Body of pancreas (tissue), 4 donors: ENCODE measurements at regions not wholly inside any gene's neighbourhood (a gene's known extent, or its start where the extent isn't known, plus 50 kb on each side); places are given as distances from the start of the nearest gene placed in this dataset.

Experiments
- POLR2A ChIP-seq, 3 donors: fragments of 450-650 bp; IDR thresholded peaks; one replicate each; pipeline ENCODE4 v1.6.1; 2016; ENCODE audit warnings: antibody characterized with exemption in 3 of 3, mild to moderate bottlenecking in 2 of 3
- TF ChIP-seq, protein P1 (sequence below), 7 experiments: fragments of 450-650 bp in 4 of 7; fragments of 200-600 bp in 3 of 7; sonication (generic) in 3 of 7; IDR thresholded peaks; one replicate each; pipeline ENCODE4 v1.5.1; 2016 to 2019; ENCODE audit warnings: antibody characterized with exemption in 7 of 7

DNA sequence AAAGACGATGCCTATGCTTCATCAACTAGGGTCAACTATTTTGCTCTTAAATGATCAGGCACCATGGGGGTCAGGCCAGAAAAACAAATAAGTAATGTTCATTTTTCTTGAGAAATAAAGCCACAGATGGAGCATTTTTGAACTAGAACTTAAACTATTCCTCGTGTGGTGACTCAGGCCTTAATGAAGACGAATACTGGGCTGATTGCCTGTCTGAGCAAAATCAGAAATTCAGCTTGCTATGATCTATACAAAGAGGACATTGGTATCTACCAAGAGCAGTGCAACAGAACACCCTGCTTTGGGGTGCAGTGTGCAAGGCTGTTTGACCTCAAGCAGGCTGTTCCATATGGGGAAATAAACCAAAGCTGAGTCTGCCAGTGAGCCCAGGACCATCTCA, 176.0 kb downstream of the NRP2 start:
- TF ChIP-seq, protein P1, sequence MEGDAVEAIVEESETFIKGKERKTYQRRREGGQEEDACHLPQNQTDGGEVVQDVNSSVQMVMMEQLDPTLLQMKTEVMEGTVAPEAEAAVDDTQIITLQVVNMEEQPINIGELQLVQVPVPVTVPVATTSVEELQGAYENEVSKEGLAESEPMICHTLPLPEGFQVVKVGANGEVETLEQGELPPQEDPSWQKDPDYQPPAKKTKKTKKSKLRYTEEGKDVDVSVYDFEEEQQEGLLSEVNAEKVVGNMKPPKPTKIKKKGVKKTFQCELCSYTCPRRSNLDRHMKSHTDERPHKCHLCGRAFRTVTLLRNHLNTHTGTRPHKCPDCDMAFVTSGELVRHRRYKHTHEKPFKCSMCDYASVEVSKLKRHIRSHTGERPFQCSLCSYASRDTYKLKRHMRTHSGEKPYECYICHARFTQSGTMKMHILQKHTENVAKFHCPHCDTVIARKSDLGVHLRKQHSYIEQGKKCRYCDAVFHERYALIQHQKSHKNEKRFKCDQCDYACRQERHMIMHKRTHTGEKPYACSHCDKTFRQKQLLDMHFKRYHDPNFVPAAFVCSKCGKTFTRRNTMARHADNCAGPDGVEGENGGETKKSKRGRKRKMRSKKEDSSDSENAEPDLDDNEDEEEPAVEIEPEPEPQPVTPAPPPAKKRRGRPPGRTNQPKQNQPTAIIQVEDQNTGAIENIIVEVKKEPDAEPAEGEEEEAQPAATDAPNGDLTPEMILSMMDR (IDR thresholded peaks at IDR 0.05), result no peak
- TF ChIP-seq POLR2A (IDR thresholded peaks at IDR 0.05), result no peak
